ENCODE measurements at regions not wholly inside any gene's neighbourhood (a gene's known extent, or its start where the extent isn't known, plus 50 kb on each side); places are given as distances from the start of the nearest gene placed in this dataset.
"Not testable (repeated sequence)": the region's sequence is repeated elsewhere in the genome, so short reads cannot be mapped to it uniquely, and the experiment has no call there.

DNA sequence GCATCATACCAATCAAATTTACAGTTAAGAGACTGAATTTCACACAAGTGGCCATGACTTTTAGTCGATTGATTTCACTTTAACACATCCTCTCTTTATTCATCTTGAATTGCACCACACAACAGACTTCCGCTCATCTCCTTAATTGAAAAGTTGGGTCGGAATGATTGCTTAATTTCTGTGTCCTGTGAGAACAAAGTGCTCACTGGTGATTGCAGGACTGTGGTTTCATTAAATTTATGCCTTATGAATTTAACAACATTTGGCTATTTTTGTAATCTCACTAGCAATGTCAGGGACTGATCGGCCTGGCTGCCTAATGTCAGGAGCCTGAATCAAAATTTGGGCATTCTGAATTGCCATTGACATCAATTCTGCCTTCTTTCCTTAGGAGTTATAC lies 1447.3 kb upstream of the ACO1 start:
- H3K4me3 ChIP-seq (replicated peaks in 1 of 3): no peak overlapping the region

DNA sequence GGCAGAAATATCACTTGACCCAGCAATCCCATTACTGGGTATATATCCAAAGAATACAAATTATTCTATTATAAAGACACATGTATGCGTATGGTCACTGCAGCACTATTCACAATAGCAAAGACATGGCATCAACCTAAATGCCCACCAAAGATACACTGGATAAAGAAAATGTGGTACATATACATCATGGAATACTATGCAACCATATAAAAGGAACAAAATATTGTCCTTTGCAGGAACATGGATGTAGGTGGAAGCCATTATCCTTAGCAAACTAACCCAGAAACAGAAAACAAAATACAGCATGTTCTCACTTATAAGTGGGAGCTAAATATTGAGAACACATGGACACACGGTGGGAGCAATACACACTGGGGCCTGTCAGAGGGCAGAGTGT lies 1441.6 kb upstream of the ACO1 start:
- H3K4me3 ChIP-seq (replicated peaks in 1 of 3); H3K4me1 ChIP-seq; H3K36me3 ChIP-seq; DNase-seq; intact Hi-C loops (cut with DNase I); H3K27me3 ChIP-seq; H3K9me3 ChIP-seq; H3K27ac ChIP-seq: not testable (repeated sequence)
- 96 to 98% methylated on average over 2 of the region's 2 CpGs for WGBS, 2 donors

More for the DNA sequence above, 1447.3 kb upstream of the ACO1 start:
- TF ChIP-seq, protein P1, sequence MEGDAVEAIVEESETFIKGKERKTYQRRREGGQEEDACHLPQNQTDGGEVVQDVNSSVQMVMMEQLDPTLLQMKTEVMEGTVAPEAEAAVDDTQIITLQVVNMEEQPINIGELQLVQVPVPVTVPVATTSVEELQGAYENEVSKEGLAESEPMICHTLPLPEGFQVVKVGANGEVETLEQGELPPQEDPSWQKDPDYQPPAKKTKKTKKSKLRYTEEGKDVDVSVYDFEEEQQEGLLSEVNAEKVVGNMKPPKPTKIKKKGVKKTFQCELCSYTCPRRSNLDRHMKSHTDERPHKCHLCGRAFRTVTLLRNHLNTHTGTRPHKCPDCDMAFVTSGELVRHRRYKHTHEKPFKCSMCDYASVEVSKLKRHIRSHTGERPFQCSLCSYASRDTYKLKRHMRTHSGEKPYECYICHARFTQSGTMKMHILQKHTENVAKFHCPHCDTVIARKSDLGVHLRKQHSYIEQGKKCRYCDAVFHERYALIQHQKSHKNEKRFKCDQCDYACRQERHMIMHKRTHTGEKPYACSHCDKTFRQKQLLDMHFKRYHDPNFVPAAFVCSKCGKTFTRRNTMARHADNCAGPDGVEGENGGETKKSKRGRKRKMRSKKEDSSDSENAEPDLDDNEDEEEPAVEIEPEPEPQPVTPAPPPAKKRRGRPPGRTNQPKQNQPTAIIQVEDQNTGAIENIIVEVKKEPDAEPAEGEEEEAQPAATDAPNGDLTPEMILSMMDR (IDR thresholded peaks at IDR 0.05): no peak
- Histone ChIP-seq H3K27me3 (no peaks in the 10 kb centered on the region), H3K4me1 (no peaks in the 10 kb centered on the region), H3K36me3 (no peaks in the 10 kb centered on the region), H3K9me3 (no peaks in the 10 kb centered on the region), H3K27ac (no peak overlapping the region)
- DNase-seq: no peak
- 88 to 92% methylated on average over 4 of the region's 4 CpGs for WGBS, 2 donors
- intact Hi-C loops (cut with DNase I): no loop called here

DNA sequence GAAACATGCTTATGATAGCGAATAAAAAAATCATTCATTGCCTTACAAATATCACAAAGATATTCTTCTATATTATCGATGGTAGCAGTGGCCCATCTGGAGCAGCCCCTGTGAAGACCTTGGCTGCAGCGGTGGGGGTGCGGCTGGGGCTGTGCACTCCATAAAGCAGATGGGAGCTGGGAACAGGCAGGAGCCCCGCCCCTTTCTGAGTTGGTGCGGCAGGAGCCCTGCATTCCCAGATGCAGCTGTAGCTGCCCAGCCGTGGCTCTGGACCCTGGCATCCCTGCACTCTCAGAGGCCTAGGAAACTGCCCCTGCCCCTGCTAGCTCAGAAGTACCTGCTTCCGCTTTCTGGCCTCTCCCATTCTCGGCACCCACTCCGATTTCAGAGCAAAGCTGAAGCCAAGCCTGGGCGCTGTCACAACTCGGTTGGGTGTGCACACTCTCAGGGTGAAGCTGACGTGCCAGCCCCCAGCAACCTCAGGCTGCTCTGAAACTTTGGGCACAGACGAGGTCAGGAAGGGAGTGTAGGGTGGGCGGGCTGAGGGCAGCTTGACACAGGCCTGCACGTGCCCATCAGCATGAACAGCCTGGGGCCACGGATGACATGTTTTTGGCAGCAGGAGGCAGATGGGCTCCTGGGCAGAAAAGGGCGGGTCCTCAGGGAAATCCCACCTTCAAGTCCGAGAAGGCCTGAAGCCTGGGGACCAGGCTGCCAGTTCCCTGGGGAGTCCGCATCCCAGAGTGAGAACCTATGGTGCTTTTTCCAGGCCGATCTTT lies 1440.8 kb upstream of the ACO1 start:
- intact Hi-C loops (cut with DNase I): no loop called here
- no peak overlapping the region for H3K27ac ChIP-seq
- no peaks in the 10 kb centered on the region for H3K27me3 ChIP-seq
- H3K4me3 ChIP-seq (replicated peaks in 1 of 3): no peak overlapping the region
- no peaks in the 10 kb centered on the region for H3K4me1 ChIP-seq
- H3K36me3 ChIP-seq: no peaks in the 10 kb centered on the region
- no peak for TF ChIP-seq POLR2A (IDR thresholded peaks at IDR 0.05)
- TF ChIP-seq, protein P1 (IDR thresholded peaks at IDR 0.05): no peak
- DNase-seq: no peak
- no peaks in the 10 kb centered on the region for H3K9me3 ChIP-seq
- WGBS, 2 donors: 89 to 93% methylated on average over 14 to 20 of the region's 21 CpGs

DNA sequence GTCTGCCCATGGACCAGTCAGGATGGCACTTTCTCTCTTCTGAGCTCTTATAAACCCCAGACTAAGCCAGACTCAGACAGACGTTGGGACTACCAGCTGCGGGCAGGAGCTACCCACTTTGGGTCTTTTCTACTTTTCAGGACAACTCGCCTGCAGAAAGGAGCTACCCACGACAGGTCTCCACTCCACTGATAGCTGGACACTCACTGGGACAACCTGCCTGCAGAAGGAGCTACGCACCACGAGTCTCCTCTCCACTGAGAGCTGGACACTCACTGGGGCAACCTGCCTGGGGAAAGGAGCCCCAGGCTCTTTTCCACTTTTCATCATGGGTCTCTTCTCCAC lies 1440.2 kb upstream of the ACO1 start:
- no peaks in the 10 kb centered on the region for H3K9me3 ChIP-seq
- DNase-seq: no peak
- H3K27me3 ChIP-seq: no peaks in the 10 kb centered on the region
- TF ChIP-seq POLR2A (IDR thresholded peaks at IDR 0.05): no peak
- TF ChIP-seq, protein P1 (IDR thresholded peaks at IDR 0.05): no peak
- H3K27ac ChIP-seq: no peak overlapping the region
- intact Hi-C loops (cut with DNase I): no loop called here
- H3K4me1 ChIP-seq: no peaks in the 10 kb centered on the region
- no peak overlapping the region for H3K4me3 ChIP-seq (replicated peaks in 1 of 3)
- 90 to 97% methylated on average over 6 of the region's 6 CpGs for WGBS, 2 donors
- no peaks in the 10 kb centered on the region for H3K36me3 ChIP-seq

DNA sequence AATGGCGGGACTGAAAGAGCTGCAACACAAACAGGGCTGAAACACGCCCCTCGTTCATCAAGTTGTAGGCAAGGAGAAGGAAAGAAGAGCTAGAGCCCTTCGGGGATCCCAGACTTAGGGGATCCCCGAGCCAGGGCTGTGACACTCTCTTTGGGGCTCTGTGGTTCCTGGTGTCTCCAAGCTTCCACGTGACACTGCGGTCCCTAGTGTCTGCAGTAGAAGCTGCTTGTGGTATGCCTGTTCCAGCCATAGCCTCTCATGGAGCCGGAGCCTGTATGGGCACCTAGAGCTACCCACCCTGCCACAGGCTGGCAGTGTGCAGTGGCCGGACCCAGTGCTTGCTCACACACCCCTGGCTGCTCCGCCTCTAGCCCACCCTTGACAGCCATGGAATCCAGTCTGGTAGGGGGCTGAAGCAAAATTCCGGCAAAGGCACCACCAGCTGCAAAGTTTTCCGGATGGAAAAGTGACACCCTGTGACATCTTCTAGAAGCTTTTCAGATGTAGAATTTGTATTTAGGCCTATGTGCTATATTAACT lies 1439.6 kb upstream of the ACO1 start:
- no peaks in the 10 kb centered on the region for H3K4me1 ChIP-seq
- H3K27ac ChIP-seq: no peak overlapping the region
- H3K36me3 ChIP-seq: no peaks in the 10 kb centered on the region
- no peaks in the 10 kb centered on the region for H3K9me3 ChIP-seq
- intact Hi-C loops (cut with DNase I): no loop called here
- no peak for DNase-seq
- WGBS, 2 donors: 91% methylated on average over 9 to 12 of the region's 12 CpGs
- no peak overlapping the region for H3K4me3 ChIP-seq (replicated peaks in 1 of 3)
- no peaks in the 10 kb centered on the region for H3K27me3 ChIP-seq
- TF ChIP-seq, protein P1 (IDR thresholded peaks at IDR 0.05): no peak
- no peak for TF ChIP-seq POLR2A (IDR thresholded peaks at IDR 0.05)

Data from thyroid gland (tissue), 4 donors.